GM19238 (cell line): ENCODE measurements at regions not wholly inside any gene's neighbourhood (a gene's known extent, or its start where the extent isn't known, plus 50 kb on each side); places are given as distances from the start of the nearest gene placed in this dataset.
"Not testable (repeated sequence)": the region's sequence is repeated elsewhere in the genome, so short reads cannot be mapped to it uniquely, and the experiment has no call there.

ENCODE experiments used
- DNase-seq: peaks from one replicate; pipeline ENCODE4 v3.0.0; 2011; ENCODE audit warnings: low spot score; ENCODE audit not compliant: insufficient read length

- no peak for DNase-seq
These were observed 107.5 kb upstream of the NCOR2 start for GRCh38 chr12:124674937-124675336.

- no peak for DNase-seq
These were observed 106.6 kb upstream of the NCOR2 start for GRCh38 chr12:124673801-124674617.

GRCh38 chr12:124669271-124669721 lies 101.9 kb upstream of the NCOR2 start:
- not testable (repeated sequence) for DNase-seq

GRCh38 chr12:124668602-124669001 lies 101.2 kb upstream of the NCOR2 start:
- DNase-seq, result no peak

- no peak for DNase-seq
These were observed 100.3 kb upstream of the NCOR2 start for GRCh38 chr12:124667506-124668326.

- no peak for DNase-seq
These were observed 99.4 kb upstream of the NCOR2 start for GRCh38 chr12:124666722-124667259.

GRCh38 chr12:124665511-124665910 lies 98.1 kb upstream of the NCOR2 start:
- DNase-seq, result no peak

GRCh38 chr12:124664395-124665111 lies 97.1 kb upstream of the NCOR2 start:
- no peak for DNase-seq

GRCh38 chr12:124663771-124664366 lies 96.5 kb upstream of the NCOR2 start:
- DNase-seq, result no peak

- DNase-seq, result no peak
These were observed 95.8 kb upstream of the NCOR2 start for GRCh38 chr12:124663206-124663605.

- DNase-seq, result no peak
These were observed 93.9 kb upstream of the NCOR2 start for GRCh38 chr12:124661341-124661740.

GRCh38 chr12:124660851-124661250 lies 93.4 kb upstream of the NCOR2 start:
- DNase-seq, result no peak

GRCh38 chr12:124658806-124659402 lies 91.5 kb upstream of the NCOR2 start:
- DNase-seq, result no peak

- DNase-seq, result no peak
These were observed 90.9 kb upstream of the NCOR2 start for GRCh38 chr12:124658302-124658701.

GRCh38 chr12:124656947-124657434 lies 89.6 kb upstream of the NCOR2 start:
- DNase-seq, result no peak

GRCh38 chr12:124655698-124656516 lies 88.5 kb upstream of the NCOR2 start:
- no peak for DNase-seq

GRCh38 chr12:124655048-124655697 lies 87.8 kb upstream of the NCOR2 start:
- DNase-seq, result no peak

- DNase-seq, result no peak
These were observed 87.2 kb upstream of the NCOR2 start for GRCh38 chr12:124654666-124655047.
